Esophagus squamous epithelium (tissue), 4 donors: ENCODE measurements at regions not wholly inside any gene's neighbourhood (a gene's known extent, or its start where the extent isn't known, plus 50 kb on each side); places are given as distances from the start of the nearest gene placed in this dataset.

Experiments
- CTCF ChIP-seq, 6 experiments: fragments of 450-650 bp in 4 of 6; fragments of 200-600 bp in 2 of 6; sonication (generic) in 2 of 6; IDR thresholded peaks; one replicate each; pipeline ENCODE4 v1.5.1; 2016 to 2019; ENCODE audit warnings: antibody characterized with exemption in 6 of 6, mild to moderate bottlenecking in 4 of 6, moderate library complexity in 4 of 6
- POLR2A ChIP-seq, 4 donors: fragments of 450-650 bp; IDR thresholded peaks; one replicate each; pipeline ENCODE4 v1.6.1; 2017; ENCODE audit warnings: antibody characterized with exemption in 4 of 4, mild to moderate bottlenecking in 4 of 4, moderate library complexity in 3 of 4

- TF ChIP-seq CTCF (IDR thresholded peaks at IDR 0.05): no peak
- TF ChIP-seq POLR2A (IDR thresholded peaks at IDR 0.05): no peak
Measured at GRCh38 chr2:147363181-147363580, 481.6 kb upstream of the ACVR2A start.
